GM18502 (cell line): ENCODE measurements at regions not wholly inside any gene's neighbourhood (a gene's known extent, or its start where the extent isn't known, plus 50 kb on each side); places are given as distances from the start of the nearest gene placed in this dataset.

Experiments used
- ATAC-seq: cut with Tn5 transposase; IDR thresholded peaks from one replicate; pipeline ENCODE4 v1.9.1; 2021; ENCODE audit warnings: mild to moderate bottlenecking; ENCODE audit not compliant: unreplicated experiment, poor library complexity

- ATAC-seq: no peak
Measured at GRCh38 chr16:65890203-65890602, 476.3 kb upstream of the CDH5 start.

DNA sequence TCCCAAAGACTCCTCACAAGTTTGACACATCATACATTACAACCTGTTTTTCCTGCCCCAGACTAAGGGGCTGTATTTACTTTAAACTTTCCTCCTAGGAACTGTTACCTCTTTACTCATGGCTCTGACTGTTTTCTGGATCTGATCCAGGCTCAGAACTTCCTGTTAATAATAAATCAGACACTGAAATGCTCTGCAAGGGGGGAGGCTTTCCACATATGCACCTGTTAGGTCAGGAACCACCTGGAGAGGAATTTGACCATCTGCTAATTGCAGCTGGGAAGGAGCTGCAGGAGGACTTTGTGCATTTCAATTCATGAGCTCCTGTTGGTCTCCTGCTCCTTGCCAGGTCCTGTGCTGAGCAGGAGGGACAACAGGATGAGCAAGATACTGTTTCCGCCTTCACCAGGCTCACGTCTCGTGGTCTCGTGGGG is 476.9 kb upstream of the CDH5 start:
- ATAC-seq: no peak

GRCh38 chr16:65888201-65888600 is 478.3 kb upstream of the CDH5 start:
- no peak for ATAC-seq

DNA sequence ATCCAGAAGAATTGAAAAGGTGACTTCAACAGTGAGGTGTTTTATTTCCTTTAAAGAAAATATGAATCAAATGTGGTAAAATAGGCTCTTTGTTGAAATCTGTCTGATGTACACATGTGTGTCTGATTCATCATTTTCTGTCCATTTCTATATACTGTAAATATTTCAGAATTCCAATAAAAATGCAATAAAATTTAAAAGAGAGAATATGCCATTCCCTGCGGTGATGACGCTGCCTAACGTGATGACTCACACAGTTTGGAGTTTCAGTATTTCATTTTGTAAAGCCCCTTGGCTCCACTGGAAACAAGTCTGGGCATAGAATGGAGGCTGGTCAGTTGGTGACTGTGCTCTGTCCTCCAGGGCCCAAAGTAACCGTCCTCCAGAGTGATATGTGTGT is 482.5 kb upstream of the CDH5 start:
- ATAC-seq: no peak

GRCh38 chr16:65878347-65878746 is 488.1 kb upstream of the CDH5 start:
- ATAC-seq: no peak

GRCh38 chr16:65876624-65877023 is 489.9 kb upstream of the CDH5 start:
- no peak for ATAC-seq

DNA sequence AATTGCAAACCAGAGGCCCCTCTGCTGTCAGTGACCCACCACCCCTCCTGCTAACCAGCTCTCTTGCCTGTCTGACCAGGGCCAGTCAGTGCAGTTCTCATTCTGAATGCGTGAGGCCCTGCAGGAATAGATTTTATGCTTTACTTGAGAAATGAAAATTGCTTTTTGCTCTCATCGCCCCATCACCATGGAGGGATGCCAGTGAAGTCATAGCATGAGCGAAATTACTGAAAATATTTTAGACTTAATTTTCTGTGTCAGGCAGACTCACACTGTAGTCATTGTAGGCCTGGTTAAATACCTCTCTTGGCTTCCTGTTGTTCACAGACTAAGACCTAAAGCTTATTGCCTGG is 490.5 kb upstream of the CDH5 start:
- no peak for ATAC-seq

- no peak for ATAC-seq
Measured at GRCh38 chr16:65875381-65876055, 491.0 kb upstream of the CDH5 start.

DNA sequence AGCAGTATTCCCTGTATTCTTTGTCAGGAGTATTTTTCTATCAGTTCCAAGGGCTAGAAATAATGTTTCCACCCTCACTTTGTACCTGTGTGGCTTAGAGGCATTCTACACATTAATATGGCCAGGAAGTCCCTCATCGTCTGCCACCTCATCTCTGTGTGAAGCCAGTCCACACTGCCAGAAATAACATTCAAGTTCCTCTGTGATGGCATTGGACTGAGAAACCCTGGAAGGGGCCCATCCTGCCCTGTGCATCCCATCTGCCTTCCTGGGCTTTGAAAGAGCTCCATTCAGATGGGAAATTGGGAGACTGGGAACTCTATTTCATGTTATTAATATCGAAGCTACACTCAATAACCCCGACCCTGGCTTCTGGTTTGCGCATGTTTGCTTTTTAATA is 497.2 kb upstream of the CDH5 start:
- ATAC-seq: no peak

DNA sequence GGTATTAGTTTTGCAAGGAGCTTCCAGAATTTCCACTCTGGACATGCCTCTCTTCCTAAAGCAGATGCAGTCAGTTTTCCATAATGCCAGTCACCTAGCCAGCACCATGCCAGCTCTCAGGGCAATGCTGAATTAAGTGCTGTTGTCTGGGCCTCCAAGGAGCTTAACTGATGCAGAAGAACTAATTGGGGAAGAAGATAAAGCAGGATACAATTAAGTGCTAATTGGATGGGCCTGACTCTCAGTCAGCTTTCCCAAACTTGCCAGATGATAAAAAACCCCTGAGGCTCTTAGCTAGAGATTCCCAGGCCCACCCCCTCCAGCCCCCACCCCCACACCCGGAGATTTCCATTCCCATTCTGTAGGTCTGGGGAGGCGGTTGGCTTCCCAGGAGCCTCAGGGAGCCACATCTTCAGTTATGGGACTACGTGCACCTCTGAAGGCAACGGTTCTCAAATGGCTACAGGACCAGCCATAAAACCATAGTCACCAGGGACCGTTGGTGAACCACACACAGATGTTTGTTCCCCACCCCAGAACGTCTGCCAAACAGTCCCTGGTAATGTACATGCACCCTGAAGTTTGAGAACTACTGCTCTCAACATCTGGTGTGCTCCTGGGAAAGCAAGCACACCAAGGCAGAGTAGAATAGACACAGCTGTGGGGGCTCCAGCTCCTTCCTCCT is 499.1 kb upstream of the CDH5 start:
- ATAC-seq: no peak

- ATAC-seq: no peak
Measured at GRCh38 chr16:65863236-65863635, 503.3 kb upstream of the CDH5 start.

- ATAC-seq: no peak
Measured at GRCh38 chr16:65861131-65861731, 505.3 kb upstream of the CDH5 start.

GRCh38 chr16:65855171-65856145 is 511.0 kb upstream of the CDH5 start:
- no peak for ATAC-seq

GRCh38 chr16:65846210-65846602 is 520.3 kb upstream of the CDH5 start:
- ATAC-seq: no peak

GRCh38 chr16:65845466-65846209 is 520.9 kb upstream of the CDH5 start:
- no peak for ATAC-seq

- no peak for ATAC-seq
Measured at GRCh38 chr16:65843941-65844340, 522.5 kb upstream of the CDH5 start.

GRCh38 chr16:65842067-65842466 is 524.4 kb upstream of the CDH5 start:
- no peak for ATAC-seq

DNA sequence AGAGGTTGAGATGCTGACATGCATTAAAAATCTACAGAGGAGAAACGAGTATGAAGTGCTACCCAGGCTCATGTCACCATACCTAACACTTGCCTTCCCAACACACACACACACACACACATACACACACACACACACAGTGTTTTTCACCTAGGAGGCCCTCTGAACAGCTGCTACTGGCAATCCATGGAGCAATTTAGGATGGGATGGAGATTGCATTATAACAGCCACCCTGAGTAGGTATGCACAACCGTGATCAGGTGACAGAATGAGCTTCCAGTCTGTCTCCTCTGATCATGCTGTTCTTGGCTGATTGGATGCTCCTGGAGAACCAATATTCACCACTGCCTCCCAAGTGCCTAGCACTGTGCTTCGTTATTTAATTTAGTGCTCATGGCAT is 528.5 kb upstream of the CDH5 start:
- ATAC-seq: no peak

GRCh38 chr16:65837464-65837863 is 529.0 kb upstream of the CDH5 start:
- no peak for ATAC-seq

DNA sequence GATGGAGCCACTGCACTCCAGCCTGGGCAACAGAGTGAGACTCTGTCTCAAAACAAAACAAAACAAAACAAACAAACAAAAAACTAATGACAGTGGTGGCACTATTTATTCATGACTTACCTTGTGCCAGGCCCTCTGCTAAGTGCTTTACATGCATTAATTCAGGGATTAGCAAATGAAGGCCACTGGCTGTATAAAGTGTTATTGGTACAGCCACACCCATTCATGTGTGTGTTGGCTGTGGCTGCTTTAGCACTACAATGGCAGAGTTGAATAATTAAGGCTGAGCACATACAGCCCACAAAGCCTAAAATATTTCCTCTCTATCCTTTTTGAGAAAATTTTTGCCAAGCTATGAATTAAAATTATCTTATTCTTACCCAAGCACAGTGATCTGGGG is 531.8 kb upstream of the CDH5 start:
- ATAC-seq: no peak
